ENCODE measurements at regions not wholly inside any gene's neighbourhood (a gene's known extent, or its start where the extent isn't known, plus 50 kb on each side); places are given as distances from the start of the nearest gene placed in this dataset.

DNA sequence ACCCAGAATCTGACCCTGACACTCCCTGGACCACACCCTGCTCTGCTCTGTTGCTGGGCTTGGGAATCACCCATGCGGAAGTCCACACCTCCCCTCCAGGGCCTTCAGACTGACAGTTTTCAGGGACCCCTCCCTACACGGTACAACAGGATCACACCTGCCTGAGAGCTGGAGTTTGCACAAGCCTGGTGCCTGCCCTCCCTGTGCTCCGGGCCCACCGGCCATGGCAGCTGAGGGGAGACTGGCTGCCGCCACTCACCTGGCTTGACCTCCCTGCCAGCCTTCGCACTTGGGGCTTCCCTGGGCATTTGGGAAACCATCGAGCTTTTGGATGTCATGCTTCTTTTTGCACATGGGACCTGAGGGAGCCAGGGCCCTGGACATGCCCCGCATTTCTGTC lies 95.9 kb upstream of the ANKRD34C start:
- no peak for DNase-seq (ENCODE audit: low read depth in 2 of 2)

DNA sequence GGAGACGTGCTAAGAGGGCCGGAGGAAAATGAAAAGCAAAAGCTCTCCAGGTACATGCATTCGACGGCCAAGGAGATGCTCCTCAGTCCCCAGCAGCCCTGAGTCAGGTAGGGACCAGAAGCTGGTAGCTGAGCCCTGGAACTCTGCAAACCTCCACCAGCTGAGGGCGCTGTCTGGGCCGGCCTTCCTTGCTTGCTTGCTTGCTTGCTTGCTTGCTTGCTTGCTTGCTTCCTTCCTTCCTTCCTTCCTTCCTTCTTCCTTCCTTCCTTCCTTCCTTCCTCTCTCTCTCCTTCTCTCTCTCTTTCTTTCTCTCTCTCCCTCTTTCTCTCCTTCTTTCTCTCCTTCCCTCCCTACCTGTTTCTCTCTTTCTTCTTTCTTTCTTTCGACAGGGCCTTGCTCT lies 94.6 kb upstream of the RASGRF1 start:
- DNase-seq (ENCODE audit: low read depth in 2 of 2) = peak; percentile 8 to 20

DNA sequence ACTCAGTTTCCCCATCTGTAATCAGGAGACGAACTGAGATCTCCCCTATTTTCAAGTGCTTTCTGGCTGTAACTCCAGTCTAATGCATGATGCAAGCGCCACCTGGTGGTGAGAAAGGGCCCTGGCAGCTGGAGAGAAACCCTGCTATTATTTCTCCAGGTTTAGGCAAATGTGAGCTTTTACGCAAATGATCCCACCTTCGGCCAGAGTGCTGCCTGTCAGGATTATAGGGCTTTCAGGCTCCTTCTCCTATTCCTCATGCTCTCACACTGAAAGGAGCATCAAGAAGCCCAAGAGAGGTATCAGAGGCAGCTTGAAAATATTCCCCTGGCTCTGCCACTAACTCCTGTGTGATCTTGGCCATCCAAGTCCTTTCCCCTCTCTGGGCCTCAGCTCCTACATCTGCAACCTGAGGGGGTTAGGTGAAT lies 93.9 kb upstream of the RASGRF1 start:
- DNase-seq (ENCODE audit: low read depth in 2 of 2) = peak; percentile 49 to 52

DNA sequence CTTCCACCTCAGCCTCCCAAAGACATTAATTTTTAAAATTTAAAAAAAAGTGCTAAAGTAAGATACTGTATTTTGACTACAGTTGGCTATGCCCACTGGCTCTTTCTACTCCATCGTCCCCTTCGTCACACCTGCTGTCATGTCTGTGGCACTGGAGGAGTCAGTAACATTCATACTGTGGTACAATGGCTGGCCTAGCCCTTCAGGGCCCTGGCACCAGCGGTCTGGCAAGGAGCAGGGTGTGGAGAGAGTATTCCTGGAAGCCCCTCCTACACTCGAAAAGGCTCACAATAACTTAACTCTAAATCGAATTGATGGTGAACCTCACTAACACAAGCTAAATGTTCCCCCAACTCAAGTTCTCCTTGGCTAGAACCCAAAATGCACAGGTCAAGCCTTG lies 89.7 kb upstream of the RASGRF1 start:
- no peak for DNase-seq (ENCODE audit: low read depth in 2 of 2)

DNA sequence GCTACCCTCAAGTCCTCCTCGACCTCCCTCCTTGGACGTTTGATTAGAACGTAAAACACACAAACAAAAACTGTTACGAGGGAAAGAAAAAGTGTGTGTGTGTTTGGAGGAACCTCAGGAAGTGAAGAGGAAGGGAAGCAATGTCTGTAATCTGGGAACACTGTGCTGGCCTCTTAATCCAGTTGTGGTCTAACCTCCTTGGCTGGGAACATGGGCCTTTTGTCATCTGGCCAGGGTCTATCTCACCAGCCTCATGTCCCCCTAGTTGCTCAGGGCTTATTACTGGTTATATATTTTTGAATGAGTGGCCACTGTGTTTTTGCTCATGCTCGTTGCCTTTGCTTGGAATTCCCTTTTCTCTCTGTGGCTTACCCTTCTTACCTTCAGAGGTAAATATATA lies 89.0 kb upstream of the RASGRF1 start:
- no peak for DNase-seq (ENCODE audit: low read depth in 2 of 2)

DNA sequence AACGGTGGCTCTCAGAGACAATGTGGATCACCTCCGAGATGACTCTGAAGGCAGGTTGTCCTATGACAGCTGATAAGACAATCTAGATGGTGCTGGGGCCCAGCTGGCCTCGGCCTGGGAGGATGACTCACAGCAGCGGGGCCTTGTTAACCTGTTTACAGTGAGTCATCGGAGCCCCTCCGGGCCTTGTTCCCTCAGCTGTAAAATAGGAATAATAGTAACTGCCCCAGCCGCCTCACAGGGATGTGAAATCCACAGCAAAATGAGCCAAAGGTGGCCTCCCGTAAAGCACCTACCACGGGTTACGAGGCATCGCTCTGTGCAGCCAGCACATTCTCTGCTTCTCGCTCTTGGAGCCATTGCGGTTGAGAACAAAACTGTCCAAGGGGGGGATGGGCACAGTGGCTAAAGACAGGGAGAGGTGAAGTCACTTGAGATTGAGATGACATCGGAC lies 88.6 kb upstream of the RASGRF1 start:
- DNase-seq (ENCODE audit: low read depth in 2 of 2) = no peak

DNA sequence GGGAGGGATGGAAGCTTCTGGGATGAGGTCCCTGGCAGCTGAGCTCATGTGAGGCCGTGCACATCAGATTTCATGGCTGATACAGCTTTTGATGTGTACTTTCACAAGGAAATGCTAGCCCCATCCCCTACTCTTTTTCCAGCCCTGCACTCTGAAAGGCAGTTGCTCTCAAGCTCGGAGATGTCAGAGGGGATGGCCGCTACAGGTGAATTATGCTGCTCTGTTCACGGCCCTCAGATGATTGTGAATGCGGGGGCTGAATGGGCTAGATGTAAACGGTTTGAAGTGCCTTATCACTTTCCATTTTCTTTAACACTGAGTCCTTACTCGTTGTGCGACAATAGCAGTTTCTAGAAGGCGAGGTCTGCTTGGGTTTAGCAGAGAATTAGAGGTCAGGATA lies 88.0 kb upstream of the RASGRF1 start:
- DNase-seq (ENCODE audit: low read depth in 2 of 2) = no peak

DNA sequence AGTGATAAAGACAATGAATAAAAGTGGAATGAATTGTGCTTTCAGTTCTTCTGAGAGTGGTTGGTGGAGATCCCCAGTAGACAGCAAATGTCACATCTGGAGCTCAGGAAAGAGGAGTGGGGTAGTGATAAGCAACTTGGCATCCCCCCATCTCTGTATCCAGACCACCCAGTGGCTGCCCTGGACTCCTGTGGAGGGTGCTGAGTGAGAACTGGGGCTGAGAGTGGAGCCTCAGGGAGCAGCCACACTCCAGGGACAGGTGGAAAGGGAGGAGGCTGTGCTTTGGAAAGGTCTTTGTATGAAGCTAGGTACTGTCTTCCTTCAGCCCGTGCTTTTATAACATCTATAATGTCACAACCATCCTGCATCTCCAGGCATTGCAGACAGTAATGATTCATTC lies 85.6 kb upstream of the RASGRF1 start:
- no peak for DNase-seq (ENCODE audit: low read depth in 2 of 2)

DNA sequence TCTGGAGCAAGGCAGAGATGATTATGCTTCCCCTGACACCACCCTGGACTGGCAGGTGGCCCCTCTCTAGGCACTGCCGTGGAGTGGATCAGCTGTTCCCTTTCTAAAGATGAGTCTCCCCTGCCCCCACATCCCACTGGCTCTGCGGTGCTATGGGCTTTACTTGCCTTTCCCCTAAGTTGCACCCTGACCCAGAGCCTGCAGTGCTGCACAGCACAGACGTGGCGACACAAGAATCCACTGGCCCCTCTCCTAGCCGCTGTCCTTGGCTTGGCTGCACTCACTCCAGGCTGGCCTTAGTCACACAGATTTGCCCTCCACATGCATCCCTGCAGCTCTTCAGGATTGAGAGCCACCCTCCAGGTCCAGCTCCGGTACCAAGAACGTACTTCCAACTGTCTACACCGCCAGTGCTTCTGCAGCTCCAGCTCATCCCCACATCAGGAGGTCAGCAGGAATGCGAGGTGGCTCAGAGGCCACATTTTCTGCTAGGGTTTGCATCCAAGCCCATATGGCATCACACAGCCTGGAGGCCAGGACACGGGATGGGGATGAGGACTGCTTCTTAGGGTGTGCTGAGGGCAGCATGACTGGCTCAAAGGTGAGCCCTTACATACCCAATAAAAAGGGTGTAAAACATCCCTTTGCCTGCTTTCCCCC lies 82.4 kb upstream of the RASGRF1 start:
- no peak for DNase-seq (ENCODE audit: low read depth in 2 of 2)

DNA sequence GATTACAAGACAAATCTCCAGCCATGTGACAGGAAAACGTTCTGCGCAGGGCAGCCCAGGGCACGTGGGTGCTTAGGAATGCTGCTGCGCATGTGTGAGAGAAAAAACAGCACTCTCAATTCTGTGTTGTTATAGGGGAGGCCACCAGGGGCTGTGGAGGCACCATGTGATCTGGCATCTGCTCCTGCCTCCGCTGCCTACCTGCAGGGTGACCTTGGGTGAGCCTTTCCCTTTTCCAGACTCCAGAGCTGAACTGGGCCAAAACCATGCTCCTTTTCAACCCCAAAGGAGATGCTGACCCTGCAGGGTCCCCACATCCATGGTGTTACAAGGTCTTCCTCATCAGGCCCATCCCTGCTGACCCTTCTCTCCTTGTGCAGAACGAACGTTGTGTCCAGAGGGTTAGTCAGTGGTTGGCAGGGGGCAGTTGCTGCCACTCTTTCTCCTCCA lies 81.5 kb upstream of the RASGRF1 start:
- DNase-seq (ENCODE audit: low read depth in 2 of 2) = no peak

DNA sequence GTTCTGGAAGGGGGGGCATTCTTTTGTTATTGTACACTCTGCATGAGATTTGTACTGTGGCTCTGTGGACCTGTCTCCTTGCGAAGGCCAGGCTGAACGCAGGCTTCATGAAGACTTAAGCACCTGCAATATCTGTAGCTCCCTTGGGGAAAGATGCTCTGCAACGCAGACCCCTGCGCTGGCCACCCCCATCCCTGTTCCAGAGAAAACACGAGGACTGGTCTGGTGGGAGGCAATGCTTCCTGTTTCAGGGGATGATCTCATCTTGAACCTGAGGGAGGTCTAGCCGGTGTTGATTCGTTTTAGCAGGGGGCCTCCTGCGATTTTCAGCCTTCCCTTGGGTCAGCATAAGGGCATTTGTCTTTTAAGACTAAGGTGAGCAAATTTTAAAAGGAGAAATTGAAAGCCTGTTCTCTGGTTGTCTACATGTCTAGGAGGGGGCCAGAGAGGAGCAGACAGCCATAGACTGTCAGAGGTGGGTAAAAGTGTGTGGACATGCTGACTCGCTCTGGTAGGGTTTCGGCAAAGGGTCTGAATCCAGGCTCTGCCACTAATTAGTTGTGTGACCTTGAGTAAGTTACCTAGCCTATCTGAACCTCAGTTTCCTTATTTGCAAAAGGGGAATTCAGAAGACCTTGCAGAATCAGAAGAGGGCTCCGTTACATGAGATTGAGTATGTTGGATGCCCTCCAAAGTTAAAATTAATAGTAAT lies 80.9 kb upstream of the RASGRF1 start:
- DNase-seq (ENCODE audit: low read depth in 2 of 2) = no peak

DNA sequence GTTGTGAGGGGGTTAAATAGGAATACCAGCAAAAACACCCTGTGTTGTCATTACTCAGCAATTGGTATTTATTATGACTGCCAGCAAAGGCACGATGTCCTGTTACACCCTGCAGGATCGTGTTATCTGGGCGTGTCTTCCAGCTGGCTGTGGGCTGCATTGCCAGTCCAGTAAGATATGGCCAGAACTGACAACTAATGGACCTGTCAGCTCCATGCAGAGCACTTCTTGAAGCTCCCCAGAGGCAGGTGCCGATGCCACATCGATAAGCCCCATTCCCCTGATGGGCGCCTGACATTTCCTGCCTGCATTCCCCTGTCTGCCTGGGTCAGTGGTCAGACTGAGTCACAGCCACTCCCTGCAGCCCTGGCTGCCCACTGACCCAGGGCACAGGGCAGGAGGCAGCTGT lies 79.7 kb upstream of the RASGRF1 start:
- no peak for DNase-seq (ENCODE audit: low read depth in 2 of 2)

DNA sequence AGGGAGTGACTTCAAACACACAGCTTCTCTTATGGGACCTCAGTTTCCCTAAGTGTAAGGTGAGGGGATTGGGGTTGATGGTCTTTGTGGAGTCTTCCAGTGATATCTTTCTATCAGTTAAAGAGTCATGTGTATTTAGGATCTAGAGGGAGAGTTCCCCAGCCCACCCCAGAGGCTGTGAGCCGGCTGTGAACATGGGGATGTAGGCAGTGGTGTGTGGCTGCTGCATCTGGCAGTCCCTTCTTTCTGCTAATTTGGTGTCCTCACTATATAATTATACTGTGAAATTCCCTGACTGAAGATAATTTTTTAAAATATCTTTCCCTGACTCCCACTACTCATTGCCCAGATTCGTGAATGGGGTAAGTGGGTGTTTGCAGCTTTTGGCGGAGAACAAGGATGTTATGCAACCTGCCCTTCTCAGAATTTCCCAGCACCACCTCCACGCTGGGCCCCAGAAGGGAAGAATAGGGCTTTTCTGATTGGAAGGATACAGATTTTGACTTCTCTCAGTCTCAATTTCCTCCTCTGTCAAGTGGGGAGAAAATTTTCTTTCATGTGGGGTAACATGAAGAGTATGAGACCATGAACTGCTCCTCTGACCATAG lies 79.0 kb upstream of the RASGRF1 start:
- no peak for DNase-seq (ENCODE audit: low read depth in 2 of 2)

DNA sequence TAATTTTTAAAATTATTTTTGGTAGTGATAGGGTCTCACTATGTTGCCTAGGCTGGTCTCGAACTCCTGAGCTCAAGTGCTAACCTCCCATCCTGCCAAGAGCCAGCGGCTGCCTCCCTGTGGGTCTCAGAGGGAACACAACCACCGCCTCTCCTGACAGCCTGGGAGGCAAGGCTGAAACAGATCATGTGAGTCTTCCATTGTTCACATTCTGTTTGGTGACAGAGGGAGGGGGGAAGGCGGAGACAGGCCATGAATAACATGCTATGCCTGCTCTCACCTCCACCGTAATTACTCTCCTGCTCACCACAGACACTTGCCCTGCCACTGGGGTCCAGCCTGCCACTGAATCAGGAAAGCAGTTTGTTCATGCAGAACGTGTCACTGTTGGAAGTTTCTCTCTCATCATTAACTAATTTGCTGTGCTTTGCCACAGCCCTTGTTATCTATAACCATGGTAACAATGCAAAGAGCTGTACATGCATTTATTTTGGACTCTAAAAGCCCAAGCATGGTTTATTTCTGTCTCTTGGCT lies 78.4 kb upstream of the RASGRF1 start:
- no peak for DNase-seq (ENCODE audit: low read depth in 2 of 2)

DNA sequence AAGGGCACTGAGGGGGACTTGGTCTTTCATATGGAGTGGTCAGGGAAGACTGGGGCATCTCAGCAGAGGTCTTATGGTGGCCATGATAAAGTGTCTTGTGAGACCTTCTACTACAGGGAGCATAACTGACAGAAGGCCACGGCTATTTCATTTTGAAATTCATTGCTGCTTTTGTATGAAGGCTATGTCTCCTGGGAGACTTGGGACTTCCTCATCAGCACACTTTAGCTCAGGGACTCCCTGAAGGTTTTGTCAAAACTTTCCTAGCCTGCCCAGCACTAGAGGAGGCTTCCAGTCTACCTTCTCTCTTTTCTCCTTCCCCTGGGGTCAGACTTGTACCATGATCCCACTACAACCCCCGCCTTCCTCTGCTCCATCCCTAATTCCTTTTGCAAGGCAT lies 77.2 kb upstream of the RASGRF1 start:
- DNase-seq (ENCODE audit: low read depth in 2 of 2) = no peak

DNA sequence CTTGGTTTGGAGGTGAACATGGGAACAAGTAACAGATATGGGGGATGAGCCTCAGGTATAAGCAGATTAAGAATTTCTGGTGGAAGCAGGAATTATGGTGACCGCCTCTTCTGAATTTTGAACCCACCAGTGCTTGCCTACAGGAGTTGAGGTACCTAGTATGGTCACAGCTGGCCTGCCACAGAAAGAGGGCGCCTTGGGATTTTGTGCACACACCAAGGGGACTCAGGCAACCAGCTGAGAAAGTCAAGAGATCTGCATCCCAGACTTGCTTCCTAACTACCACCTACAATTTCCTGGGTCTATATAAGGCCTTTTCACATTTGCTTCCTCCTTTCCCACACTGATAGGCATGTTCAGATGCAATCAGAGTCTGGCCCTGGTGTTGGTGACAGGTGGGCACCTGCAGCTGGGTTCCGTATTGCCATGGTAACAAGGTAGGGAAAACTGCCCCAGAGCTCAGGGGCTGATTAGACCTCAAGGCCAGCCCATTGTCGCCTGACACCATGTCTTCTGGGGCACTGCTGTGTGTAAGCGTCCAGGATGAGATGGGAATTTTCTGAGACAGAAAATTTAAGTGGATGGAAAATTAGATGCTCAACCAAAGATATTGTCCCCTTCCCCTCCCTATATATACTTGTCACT lies 75.9 kb upstream of the RASGRF1 start:
- DNase-seq (ENCODE audit: low read depth in 2 of 2) = no peak

DNA sequence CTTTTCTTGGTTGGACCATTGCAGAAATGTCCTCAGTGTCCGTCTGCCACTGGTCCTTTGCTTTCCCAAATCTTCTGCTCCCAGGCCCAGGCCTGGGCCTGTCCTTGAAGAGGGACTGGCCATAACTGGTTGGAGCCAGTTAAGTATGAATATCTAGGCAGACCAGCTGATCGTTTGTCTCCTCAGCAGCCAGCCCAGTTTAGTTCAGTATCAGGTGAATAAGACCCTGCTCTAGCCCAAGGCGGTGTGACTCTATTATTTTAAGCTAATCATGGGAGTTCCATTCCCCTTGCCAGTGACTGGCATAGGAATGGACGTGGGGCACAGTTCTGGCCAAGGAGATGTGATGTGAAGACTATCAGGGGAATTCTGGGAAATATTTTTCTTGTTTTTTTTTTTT lies 73.9 kb upstream of the RASGRF1 start:
- no peak for DNase-seq (ENCODE audit: low read depth in 2 of 2)

DNA sequence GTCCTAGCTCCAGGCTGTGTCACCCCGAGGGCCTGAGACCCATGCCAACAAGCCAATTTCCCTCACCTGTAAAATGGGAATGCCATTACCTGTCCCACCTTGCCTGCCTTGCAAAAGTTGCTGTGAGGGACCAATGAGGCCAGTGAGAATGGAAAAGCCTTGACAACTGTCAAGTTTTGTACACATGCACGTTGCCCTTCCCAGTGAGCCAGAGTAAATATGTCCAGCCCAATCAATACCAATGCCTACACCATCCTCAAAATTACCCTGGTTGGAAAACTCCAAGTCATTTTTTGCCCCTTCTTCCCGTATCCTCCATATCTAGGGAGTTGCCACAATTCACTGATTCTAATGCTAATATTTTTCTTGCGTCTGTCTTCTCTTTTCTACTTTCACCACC lies 73.5 kb upstream of the RASGRF1 start:
- DNase-seq (ENCODE audit: low read depth in 2 of 2) = no peak

DNA sequence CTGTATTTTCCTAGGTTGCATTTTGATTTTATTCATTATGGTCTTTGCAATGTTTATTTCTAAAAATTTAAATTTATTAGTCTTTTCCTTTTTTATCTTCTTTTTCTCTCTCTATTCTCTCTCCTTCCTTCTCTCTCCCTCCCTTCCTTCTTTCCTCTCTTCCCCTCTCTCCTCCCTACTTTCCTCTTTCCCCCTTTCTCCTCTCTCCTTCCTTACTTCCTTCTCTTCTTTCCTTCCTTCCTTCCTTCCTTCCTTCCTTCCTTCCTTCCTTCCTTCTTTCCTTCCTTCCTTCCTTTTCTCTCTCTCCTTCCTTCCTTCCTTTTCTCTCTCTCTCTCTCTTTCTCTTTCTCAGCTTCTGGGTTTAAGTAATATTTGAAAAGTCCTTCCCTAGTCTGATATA lies 72.8 kb upstream of the RASGRF1 start:
- no peak for DNase-seq (ENCODE audit: low read depth in 2 of 2)

DNA sequence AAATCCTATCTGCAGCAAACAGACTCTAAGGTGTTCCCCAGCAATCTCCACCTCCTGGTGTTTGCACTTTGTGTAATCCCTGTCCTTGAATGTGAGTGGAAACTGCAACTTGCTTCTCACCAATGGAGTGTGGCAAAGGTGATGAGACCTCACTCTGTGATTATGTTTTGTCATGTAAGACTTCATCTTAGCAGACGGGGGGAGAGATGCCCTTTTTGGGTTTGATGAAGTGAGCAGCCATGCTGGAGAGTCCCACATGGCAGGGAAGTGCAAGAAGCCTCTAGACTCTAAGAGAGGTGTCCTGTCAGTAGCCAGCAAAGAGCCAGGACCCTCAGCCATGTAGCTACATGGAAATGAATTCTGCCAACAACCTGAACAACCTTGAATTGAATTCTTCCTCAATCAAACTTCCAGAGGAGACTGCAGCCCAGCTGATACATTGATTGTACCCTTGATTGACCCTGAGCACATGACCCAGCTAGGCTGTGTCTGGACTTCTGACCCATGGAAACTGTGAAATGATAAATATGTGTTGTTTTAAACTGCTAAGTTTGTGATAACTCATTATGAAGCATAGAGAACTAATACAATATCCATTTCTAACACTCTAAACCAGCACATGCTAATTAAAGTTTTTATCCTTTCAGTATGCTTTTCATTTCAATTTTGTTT lies 71.4 kb upstream of the RASGRF1 start:
- no peak for DNase-seq (ENCODE audit: low read depth in 2 of 2)

DNA sequence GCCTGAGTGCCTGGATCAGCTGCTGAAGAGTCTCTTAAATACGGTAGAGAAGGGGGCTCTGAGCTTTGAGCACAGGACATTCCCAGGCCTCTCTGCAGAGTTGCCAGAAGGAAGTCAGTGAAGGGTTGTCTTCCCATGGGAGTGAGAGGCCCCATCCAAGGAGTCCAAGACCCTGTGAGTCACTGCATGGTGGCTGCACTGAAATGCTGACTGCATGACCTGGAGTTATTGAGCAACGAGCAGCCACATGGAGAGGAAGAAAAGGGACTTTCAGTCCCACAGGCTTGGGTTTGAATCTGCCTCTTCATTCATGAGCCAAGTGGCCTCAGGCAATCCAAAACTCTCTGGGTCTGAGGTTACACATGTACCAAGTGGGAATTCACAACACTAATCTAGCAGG lies 69.6 kb upstream of the RASGRF1 start:
- DNase-seq (ENCODE audit: low read depth in 2 of 2) = no peak
